Hepatocyte (in vitro differentiated cells): ENCODE measurements at regions not wholly inside any gene's neighbourhood (a gene's known extent, or its start where the extent isn't known, plus 50 kb on each side); places are given as distances from the start of the nearest gene placed in this dataset.

Experiments
- EZH2 ChIP-seq: fragments of 200-600 bp; sonication (generic); IDR thresholded peaks from 2 replicates; pipeline ENCODE4 v1.6.1; 2016; ENCODE audit warnings: antibody characterized with exemption, mild to moderate bottlenecking, borderline replicate concordance
- EZH2phosphoT487 ChIP-seq: fragments of 200-600 bp; sonication (generic); IDR thresholded peaks from one replicate; pipeline ENCODE4 v1.6.1; 2018; ENCODE audit warnings: antibody characterized with exemption, mild to moderate bottlenecking, low read depth, moderate library complexity; ENCODE audit not compliant: unreplicated experiment, severe bottlenecking
- TF ChIP-seq, protein P1 (sequence below): fragments of 200-600 bp; sonication (generic); IDR thresholded peaks from 2 replicates; pipeline ENCODE4 v1.5.1; 2016; ENCODE audit warnings: antibody characterized with exemption, mild to moderate bottlenecking; ENCODE audit not compliant: poor library complexity

DNA sequence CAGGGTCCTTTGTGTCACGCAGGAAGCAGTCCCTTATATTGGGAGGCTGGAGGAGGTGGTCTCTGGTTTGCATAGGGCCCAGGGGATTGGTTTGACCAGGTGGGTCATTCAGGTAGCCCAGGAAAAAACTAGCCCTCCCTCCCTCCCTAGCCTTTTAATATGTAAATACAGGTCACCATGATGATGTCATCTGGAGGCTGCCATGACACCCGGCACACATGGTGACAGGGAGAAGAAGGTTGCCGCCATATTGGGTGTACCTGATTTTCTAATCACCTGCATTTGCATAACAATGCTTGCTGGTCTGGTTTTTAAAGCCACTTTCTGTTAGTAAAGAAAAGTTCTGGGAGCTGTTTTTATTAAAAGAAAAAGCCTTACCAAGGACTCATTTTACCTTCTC lies 791.0 kb upstream of the ADGRL4 start:
- TF ChIP-seq, protein P1, sequence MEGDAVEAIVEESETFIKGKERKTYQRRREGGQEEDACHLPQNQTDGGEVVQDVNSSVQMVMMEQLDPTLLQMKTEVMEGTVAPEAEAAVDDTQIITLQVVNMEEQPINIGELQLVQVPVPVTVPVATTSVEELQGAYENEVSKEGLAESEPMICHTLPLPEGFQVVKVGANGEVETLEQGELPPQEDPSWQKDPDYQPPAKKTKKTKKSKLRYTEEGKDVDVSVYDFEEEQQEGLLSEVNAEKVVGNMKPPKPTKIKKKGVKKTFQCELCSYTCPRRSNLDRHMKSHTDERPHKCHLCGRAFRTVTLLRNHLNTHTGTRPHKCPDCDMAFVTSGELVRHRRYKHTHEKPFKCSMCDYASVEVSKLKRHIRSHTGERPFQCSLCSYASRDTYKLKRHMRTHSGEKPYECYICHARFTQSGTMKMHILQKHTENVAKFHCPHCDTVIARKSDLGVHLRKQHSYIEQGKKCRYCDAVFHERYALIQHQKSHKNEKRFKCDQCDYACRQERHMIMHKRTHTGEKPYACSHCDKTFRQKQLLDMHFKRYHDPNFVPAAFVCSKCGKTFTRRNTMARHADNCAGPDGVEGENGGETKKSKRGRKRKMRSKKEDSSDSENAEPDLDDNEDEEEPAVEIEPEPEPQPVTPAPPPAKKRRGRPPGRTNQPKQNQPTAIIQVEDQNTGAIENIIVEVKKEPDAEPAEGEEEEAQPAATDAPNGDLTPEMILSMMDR: no peak
- no peak for TF ChIP-seq EZH2
- TF ChIP-seq EZH2phosphoT487: no peak
